Suprapubic skin (tissue), 4 donors: ENCODE measurements at regions not wholly inside any gene's neighbourhood (a gene's known extent, or its start where the extent isn't known, plus 50 kb on each side); places are given as distances from the start of the nearest gene placed in this dataset.

Experiments used
- DNase-seq, 2 donors: peaks; one replicate each; pipeline ENCODE4 v3.0.0-alpha.2; 2019; ENCODE audit warnings: low spot score in 2 of 2
- H3K27ac ChIP-seq: fragments of 200-600 bp; sonication (generic); one replicate; pipeline ENCODE4 v1.5.1; 2019
- H3K27me3 ChIP-seq: fragments of 200-600 bp; sonication (generic); one replicate; pipeline ENCODE4 v1.5.1; 2019
- H3K36me3 ChIP-seq: fragments of 200-600 bp; sonication (generic); one replicate; pipeline ENCODE4 v1.5.1; 2019
- H3K4me1 ChIP-seq: fragments of 200-600 bp; sonication (generic); one replicate; pipeline ENCODE4 v1.5.1; 2019
- H3K4me3 ChIP-seq: fragments of 200-600 bp; sonication (generic); one replicate; pipeline ENCODE4 v1.5.1; 2019; ENCODE audit warnings: mild to moderate bottlenecking
- H3K9me3 ChIP-seq: fragments of 200-600 bp; sonication (generic); one replicate; pipeline ENCODE4 v1.5.1; 2019
- CTCF ChIP-seq, 2 donors: fragments of 200-600 bp in 1 of 2; fragments of 450-650 bp in 1 of 2; sonication (generic) in 1 of 2; IDR thresholded peaks; one replicate each; pipeline ENCODE4 v1.5.1; 2016 to 2019; ENCODE audit warnings: antibody characterized with exemption in 2 of 2, mild to moderate bottlenecking in 1 of 2, moderate library complexity in 1 of 2
- EP300 ChIP-seq: sonication (generic); formaldehyde crosslinking; IDR thresholded peaks from one replicate; pipeline ENCODE4 v1.6.1; 2017; ENCODE audit warnings: antibody characterized with exemption
- POLR2A ChIP-seq, 2 donors: fragments of 450-650 bp; IDR thresholded peaks; one replicate each; pipeline ENCODE4 v1.6.1; 2017; ENCODE audit warnings: antibody characterized with exemption in 2 of 2, mild to moderate bottlenecking in 2 of 2, moderate library complexity in 2 of 2
- POLR2AphosphoS5 ChIP-seq, 3 donors: sonication (generic); formaldehyde crosslinking; IDR thresholded peaks; one replicate each; pipeline ENCODE4 v1.6.1; 2017; ENCODE audit warnings: antibody characterized with exemption in 3 of 3
- WGBS: methylation state at CpG from one replicate; pipeline ENCODE4 v1.1.5; 2018; 5-methylcytosine and 5-hydroxymethylcytosine counted together

DNA sequence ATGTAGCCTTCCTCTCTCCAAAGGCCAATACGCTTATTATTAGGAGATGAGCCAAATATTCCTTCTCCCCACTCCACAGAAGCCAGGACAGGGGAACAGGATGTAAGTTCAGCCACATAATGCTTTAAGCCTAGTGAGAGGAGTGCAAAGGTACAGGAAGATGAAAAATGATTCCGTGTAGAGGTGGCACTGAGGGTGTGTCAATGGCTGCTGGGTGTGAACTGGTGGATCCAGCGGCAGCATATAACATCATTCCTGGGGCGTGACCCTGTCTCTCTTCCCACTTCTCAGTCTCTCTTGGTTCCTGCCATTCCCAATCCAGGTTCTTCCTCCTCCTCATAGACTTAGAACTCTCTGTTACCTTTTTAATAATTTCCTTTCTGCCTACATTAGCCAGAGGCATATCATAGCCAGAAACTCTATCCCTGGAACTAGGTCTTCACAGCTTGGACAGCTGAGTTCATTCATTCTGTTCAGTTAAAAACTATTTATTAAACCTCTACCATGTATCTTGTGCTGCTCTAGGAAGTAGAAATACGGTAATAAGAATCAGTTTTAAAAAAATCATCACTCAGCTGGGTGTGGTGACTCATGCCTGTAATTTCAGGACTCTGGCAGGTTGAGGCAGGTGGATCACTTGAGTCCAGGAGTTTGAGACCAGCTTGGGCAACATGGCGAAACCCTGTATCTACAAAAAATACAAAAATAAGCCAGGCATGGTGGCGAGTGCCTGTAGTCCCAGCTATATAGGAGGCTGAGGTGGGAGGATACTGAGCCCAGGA lies 58.0 kb upstream of the FAM20A start:
- DNase-seq, result no peak
- no peaks in the 10 kb centered on the region for H3K9me3 ChIP-seq
- WGBS, result 67% methylated on average over 7 of the region's 7 CpGs
- H3K36me3 ChIP-seq, result no peaks in the 10 kb centered on the region
- TF ChIP-seq CTCF (IDR thresholded peaks at IDR 0.05) (no peak), POLR2A (IDR thresholded peaks at IDR 0.05) (no peak), POLR2AphosphoS5 (IDR thresholded peaks at IDR 0.05) (no peak), EP300 (no peak)
- H3K4me1 ChIP-seq, result peaks cover 3% of the 10 kb centered on the region
- H3K4me3 ChIP-seq, result no peak overlapping the region
- no peak overlapping the region for H3K27ac ChIP-seq
- H3K27me3 ChIP-seq, result no peaks in the 10 kb centered on the region

- H3K27ac ChIP-seq, result no peak overlapping the region
- H3K4me3 ChIP-seq, result no peak overlapping the region
- TF ChIP-seq CTCF (IDR thresholded peaks at IDR 0.05), result no peak
- no peak for TF ChIP-seq POLR2AphosphoS5 (IDR thresholded peaks at IDR 0.05)
- no peak for TF ChIP-seq EP300
- TF ChIP-seq POLR2A (IDR thresholded peaks at IDR 0.05), result no peak
- WGBS, result 64% methylated on average over 2 of the region's 2 CpGs
- no peaks in the 10 kb centered on the region for H3K36me3 ChIP-seq
- no peak for DNase-seq
- peaks cover 3% of the 10 kb centered on the region for H3K4me1 ChIP-seq
- no peaks in the 10 kb centered on the region for H3K27me3 ChIP-seq
- no peaks in the 10 kb centered on the region for H3K9me3 ChIP-seq
Observed at GRCh38 chr17:68657576-68657975, 56.4 kb upstream of the FAM20A start.

- WGBS, result 71% methylated on average over 4 of the region's 4 CpGs
Observed at GRCh38 chr17:68657166-68657565, 56.0 kb upstream of the FAM20A start.

GRCh38 chr17:68656666-68657065 lies 55.5 kb upstream of the FAM20A start:
- DNase-seq, result no peak
- TF ChIP-seq EP300 (no peak), POLR2A (IDR thresholded peaks at IDR 0.05) (no peak)
- 69% methylated on average over 4 of the region's 4 CpGs for WGBS
- Histone ChIP-seq H3K4me1 (peaks cover 2% of the 10 kb centered on the region), H3K9me3 (no peaks in the 10 kb centered on the region), H3K27ac (no peak overlapping the region), H3K27me3 (no peaks in the 10 kb centered on the region), H3K4me3 (no peak overlapping the region), H3K36me3 (no peaks in the 10 kb centered on the region)

More at GRCh38 chr17:68657166-68657565, 56.0 kb upstream of the FAM20A start:
- Histone ChIP-seq H3K4me1 (peaks cover 3% of the 10 kb centered on the region), H3K27me3 (no peaks in the 10 kb centered on the region), H3K4me3 (no peak overlapping the region), H3K36me3 (no peaks in the 10 kb centered on the region), H3K9me3 (no peaks in the 10 kb centered on the region), H3K27ac (no peak overlapping the region)
- DNase-seq, result no peak
- TF ChIP-seq EP300, result no peak
- TF ChIP-seq POLR2AphosphoS5 (IDR thresholded peaks at IDR 0.05), result no peak
- TF ChIP-seq CTCF (IDR thresholded peaks at IDR 0.05), result no peak
- TF ChIP-seq POLR2A (IDR thresholded peaks at IDR 0.05), result no peak
